ENCODE measurements at regions not wholly inside any gene's neighbourhood (a gene's known extent, or its start where the extent isn't known, plus 50 kb on each side); places are given as distances from the start of the nearest gene placed in this dataset.
"Not testable (repeated sequence)": the region's sequence is repeated elsewhere in the genome, so short reads cannot be mapped to it uniquely, and the experiment has no call there.

- TF ChIP-seq CTCF (IDR thresholded peaks at IDR 0.05; ENCODE audit: control insufficient read depth, insufficient read depth, low read depth, low read length, missing control alignments), result no peak
- no peak overlapping the region for H3K4me3 ChIP-seq (ENCODE audit: control insufficient read depth, low read depth, low read length)
- DNase-seq (ENCODE audit: low read depth), result no peak
These were observed 194.9 kb downstream of the ETV1 start for GRCh38 chr7:13794581-13794980.

- DNase-seq (ENCODE audit: low read depth), result no peak
- TF ChIP-seq CTCF (IDR thresholded peaks at IDR 0.05; ENCODE audit: control insufficient read depth, insufficient read depth, low read depth, low read length, missing control alignments), result no peak
- H3K4me3 ChIP-seq (ENCODE audit: control insufficient read depth, low read depth, low read length), result no peak overlapping the region
These were observed 191.9 kb downstream of the ETV1 start for GRCh38 chr7:13797545-13797944.

GRCh38 chr7:13800694-13801448 is 188.6 kb downstream of the ETV1 start:
- TF ChIP-seq CTCF (IDR thresholded peaks at IDR 0.05; ENCODE audit: control insufficient read depth, insufficient read depth, low read depth, low read length, missing control alignments), result no peak
- DNase-seq (ENCODE audit: low read depth), result peak; percentile 72

GRCh38 chr7:13801669-13802068 is 187.8 kb downstream of the ETV1 start:
- DNase-seq (ENCODE audit: low read depth), result no peak
- TF ChIP-seq CTCF (IDR thresholded peaks at IDR 0.05; ENCODE audit: control insufficient read depth, insufficient read depth, low read depth, low read length, missing control alignments), result no peak
- H3K4me3 ChIP-seq (ENCODE audit: control insufficient read depth, low read depth, low read length), result no peak overlapping the region

More at GRCh38 chr7:13800694-13801448, 188.6 kb downstream of the ETV1 start:
- H3K4me3 ChIP-seq (ENCODE audit: control insufficient read depth, low read depth, low read length), result no peak overlapping the region

- DNase-seq (ENCODE audit: low read depth), result no peak
- TF ChIP-seq CTCF (IDR thresholded peaks at IDR 0.05; ENCODE audit: control insufficient read depth, insufficient read depth, low read depth, low read length, missing control alignments), result no peak
- no peak overlapping the region for H3K4me3 ChIP-seq (ENCODE audit: control insufficient read depth, low read depth, low read length)
These were observed 186.8 kb downstream of the ETV1 start for GRCh38 chr7:13802651-13803050.

GRCh38 chr7:13803134-13803533 is 186.3 kb downstream of the ETV1 start:
- no peak for DNase-seq (ENCODE audit: low read depth)
- TF ChIP-seq CTCF (IDR thresholded peaks at IDR 0.05; ENCODE audit: control insufficient read depth, insufficient read depth, low read depth, low read length, missing control alignments), result no peak
- no peak overlapping the region for H3K4me3 ChIP-seq (ENCODE audit: control insufficient read depth, low read depth, low read length)

- not testable (repeated sequence) for H3K4me3 ChIP-seq (ENCODE audit: control insufficient read depth, low read depth, low read length); DNase-seq (ENCODE audit: low read depth)
These were observed 183.2 kb downstream of the ETV1 start for GRCh38 chr7:13806089-13806867.

- not testable (repeated sequence) for H3K4me3 ChIP-seq (ENCODE audit: control insufficient read depth, low read depth, low read length); DNase-seq (ENCODE audit: low read depth)
These were observed 172.2 kb downstream of the ETV1 start for GRCh38 chr7:13817230-13817629.

Measured in AG09309 (cell line).